ENCODE measurements at regions not wholly inside any gene's neighbourhood (a gene's known extent, or its start where the extent isn't known, plus 50 kb on each side); places are given as distances from the start of the nearest gene placed in this dataset.

DNA sequence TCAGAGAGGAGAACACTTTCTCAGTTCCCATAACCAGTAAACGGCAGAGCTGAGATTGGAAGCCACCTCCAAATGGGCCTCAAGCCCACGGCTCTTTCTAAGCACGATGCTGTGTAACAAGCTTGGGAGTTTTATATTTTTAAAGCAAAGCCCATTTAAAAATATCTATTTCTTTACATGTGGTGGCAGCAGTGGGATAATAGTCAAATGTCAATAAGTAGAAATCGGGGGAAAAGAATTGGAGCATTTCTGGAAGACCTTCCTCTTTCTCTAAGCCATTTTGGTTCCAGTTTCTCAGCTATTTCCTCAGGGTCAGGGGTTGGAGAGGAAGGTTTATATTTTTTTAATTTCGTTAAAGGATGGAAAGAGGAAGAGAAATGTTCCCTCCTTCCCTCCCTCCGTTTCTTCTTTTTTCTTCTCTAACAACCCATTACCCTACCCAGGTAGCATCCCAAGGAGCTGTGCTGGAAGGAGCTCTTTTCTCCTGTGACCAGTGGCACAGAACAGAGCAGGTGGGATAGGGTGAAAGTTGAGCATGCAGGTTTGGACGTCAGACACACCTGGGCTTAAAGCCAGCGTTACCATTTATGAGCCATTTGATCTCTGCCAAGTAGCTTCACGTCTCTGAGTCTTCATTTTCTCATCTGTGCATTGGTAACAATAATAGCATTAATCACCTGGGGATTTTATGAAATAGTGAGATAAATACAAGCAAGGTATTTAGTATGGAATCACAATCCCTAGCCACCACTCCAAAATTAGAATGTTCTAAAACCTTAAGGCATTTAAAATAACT is 515.7 kb downstream of the RPS24 start:
- Histone ChIP-seq H3K27me3 (ENCODE audit: low read depth, low read length) (no peaks in the 10 kb centered on the region), H3K9me3 (ENCODE audit: control insufficient read depth in 1 of 2, low read length in 2 of 2) (no peaks in the 10 kb centered on the region), H3K4me3 (ENCODE audit: low read depth in 1 of 2, low read length in 2 of 2) (no peak overlapping the region), H3K4me1 (ENCODE audit: control insufficient read depth in 1 of 2, insufficient read depth in 2 of 2, low read length in 2 of 2) (peaks cover 24 to 26% of the 10 kb centered on the region in 2 donors), H3K36me3 (ENCODE audit: control insufficient read depth in 1 of 2, insufficient read depth in 2 of 2, low read length in 2 of 2) (no peaks in the 10 kb centered on the region), H3K27ac (ENCODE audit: low read length) (no peak overlapping the region)

DNA sequence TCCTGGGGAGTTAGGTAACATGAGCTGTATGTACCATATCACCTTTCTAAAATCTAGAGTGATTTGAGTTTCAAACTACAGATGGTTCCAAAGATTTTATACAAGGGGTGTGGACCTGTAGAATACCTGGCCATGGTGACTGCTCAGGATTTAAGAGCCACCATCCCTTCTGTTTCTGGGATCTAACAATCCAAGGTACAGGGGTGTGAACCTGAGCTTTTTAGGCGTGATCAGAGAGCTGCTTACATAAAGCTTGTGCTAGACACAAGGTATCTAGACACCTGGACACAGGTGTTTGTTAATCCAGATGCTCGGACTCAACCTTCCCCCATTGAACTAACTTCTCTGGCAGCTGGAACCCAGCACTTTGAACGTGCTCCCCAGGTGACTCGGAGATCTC is 516.4 kb downstream of the RPS24 start:
- H3K9me3 ChIP-seq (ENCODE audit: control insufficient read depth in 1 of 2, low read length in 2 of 2) = no peaks in the 10 kb centered on the region
- H3K36me3 ChIP-seq (ENCODE audit: control insufficient read depth in 1 of 2, insufficient read depth in 2 of 2, low read length in 2 of 2) = no peaks in the 10 kb centered on the region
- peaks cover 20 to 26% of the 10 kb centered on the region in 2 donors for H3K4me1 ChIP-seq (ENCODE audit: control insufficient read depth in 1 of 2, insufficient read depth in 2 of 2, low read length in 2 of 2)
- no peak overlapping the region for H3K27ac ChIP-seq (ENCODE audit: low read length)
- H3K27me3 ChIP-seq (ENCODE audit: low read depth, low read length) = no peaks in the 10 kb centered on the region
- no peak overlapping the region for H3K4me3 ChIP-seq (ENCODE audit: low read depth in 1 of 2, low read length in 2 of 2)

DNA sequence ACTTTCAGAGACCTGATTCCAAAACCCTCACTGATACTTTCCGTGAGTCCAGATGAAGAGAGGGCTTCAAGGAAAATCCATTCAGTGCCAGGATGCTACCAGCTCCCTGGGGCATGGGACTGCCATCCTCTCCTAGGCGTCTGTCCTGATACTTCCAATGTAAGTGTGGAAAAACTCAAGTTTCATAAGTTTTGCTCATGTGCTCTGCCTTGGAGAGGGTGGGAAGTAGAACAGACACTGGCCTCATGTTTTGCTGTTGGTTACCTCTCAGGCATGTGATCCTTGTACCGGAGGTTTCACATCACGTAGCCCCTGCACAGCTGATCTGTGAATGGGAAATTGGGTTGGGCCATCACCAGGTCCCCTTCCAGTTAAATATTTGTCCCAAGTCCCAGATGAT is 517.1 kb downstream of the RPS24 start:
- Histone ChIP-seq H3K27ac (ENCODE audit: low read length) (no peak overlapping the region), H3K27me3 (ENCODE audit: low read depth, low read length) (no peaks in the 10 kb centered on the region), H3K36me3 (ENCODE audit: control insufficient read depth in 1 of 2, insufficient read depth in 2 of 2, low read length in 2 of 2) (no peaks in the 10 kb centered on the region), H3K4me1 (ENCODE audit: control insufficient read depth in 1 of 2, insufficient read depth in 2 of 2, low read length in 2 of 2) (peaks cover 20 to 26% of the 10 kb centered on the region in 2 donors), H3K9me3 (ENCODE audit: control insufficient read depth in 1 of 2, low read length in 2 of 2) (no peaks in the 10 kb centered on the region), H3K4me3 (ENCODE audit: low read depth in 1 of 2, low read length in 2 of 2) (no peak overlapping the region)

DNA sequence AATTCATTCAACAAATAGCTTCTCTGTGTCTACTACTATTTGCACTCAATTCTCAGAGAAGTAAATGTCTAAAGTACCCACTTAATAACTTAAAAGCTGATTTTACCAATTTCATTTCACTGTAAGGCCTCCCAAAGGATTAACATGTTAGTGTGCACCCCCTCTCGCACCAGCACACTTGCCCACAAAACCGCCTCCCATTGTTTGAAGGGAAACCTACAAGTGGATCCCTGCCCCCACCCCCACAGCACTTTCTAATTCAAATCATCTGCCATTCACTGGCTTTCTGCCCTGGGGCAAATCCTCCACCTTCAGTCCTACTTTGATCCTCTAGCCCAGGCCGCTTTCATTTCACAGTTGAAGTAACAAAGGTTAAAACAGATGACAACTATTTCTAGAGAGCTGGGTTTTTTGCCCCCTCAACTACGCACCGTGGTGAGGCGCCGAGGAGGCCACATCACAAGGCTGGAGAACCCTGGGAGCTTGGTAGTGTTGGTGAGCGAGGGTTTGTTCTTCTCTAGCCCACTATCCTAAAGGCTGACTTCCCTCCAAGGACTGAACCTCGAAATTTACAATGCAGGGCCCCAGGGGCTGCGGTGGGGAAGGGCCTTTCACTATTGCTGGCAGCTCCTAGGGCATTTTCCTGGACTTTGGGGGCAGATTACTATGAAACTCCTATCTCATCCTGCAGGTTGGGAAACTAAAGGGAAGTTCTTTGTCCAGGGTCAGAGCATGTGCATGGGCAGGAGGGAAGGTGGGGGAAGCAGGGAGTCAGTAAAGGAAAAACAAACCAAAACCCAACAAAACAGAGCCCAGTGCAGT is 517.4 kb upstream of the ZMIZ1 start:
- no peak overlapping the region for H3K4me3 ChIP-seq (ENCODE audit: low read depth in 1 of 2, low read length in 2 of 2)
- peaks cover 20 to 26% of the 10 kb centered on the region in 2 donors for H3K4me1 ChIP-seq (ENCODE audit: control insufficient read depth in 1 of 2, insufficient read depth in 2 of 2, low read length in 2 of 2)
- H3K27ac ChIP-seq (ENCODE audit: low read length) = no peak overlapping the region
- no peaks in the 10 kb centered on the region for H3K27me3 ChIP-seq (ENCODE audit: low read depth, low read length)
- H3K36me3 ChIP-seq (ENCODE audit: control insufficient read depth in 1 of 2, insufficient read depth in 2 of 2, low read length in 2 of 2) = no peaks in the 10 kb centered on the region
- H3K9me3 ChIP-seq (ENCODE audit: control insufficient read depth in 1 of 2, low read length in 2 of 2) = no peaks in the 10 kb centered on the region

DNA sequence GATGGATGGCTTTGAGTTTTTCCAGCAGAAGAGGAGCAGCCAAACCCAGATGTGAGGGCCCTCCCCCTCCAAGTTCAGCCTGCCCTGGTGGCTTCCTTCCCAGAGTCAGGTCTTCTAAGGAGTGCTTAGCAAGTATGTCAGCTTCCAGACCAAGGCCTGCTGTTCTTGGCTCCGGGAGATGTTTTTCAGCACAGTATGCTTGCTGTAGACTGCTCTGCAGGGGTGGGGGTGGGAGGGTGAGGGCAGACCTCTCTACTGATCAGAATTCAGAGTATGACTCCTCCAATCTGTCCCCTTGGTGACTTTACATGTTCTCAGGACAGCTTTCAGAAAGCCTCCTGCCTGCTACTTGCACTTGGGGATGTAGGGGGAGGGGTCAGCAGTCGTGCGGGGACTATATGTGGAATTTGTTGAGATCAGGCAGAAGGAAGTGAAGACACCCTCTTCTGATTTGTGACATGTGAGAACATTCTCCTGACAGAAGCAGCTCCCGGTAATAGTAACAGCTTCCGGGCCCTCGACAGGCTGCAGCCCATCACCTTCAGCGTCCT is 516.4 kb upstream of the ZMIZ1 start:
- Histone ChIP-seq H3K9me3 (ENCODE audit: control insufficient read depth in 1 of 2, low read length in 2 of 2) (no peaks in the 10 kb centered on the region), H3K27me3 (ENCODE audit: low read depth, low read length) (no peaks in the 10 kb centered on the region), H3K27ac (ENCODE audit: low read length) (no peak overlapping the region), H3K36me3 (ENCODE audit: control insufficient read depth in 1 of 2, insufficient read depth in 2 of 2, low read length in 2 of 2) (no peaks in the 10 kb centered on the region), H3K4me3 (ENCODE audit: low read depth in 1 of 2, low read length in 2 of 2) (no peak overlapping the region), H3K4me1 (ENCODE audit: control insufficient read depth in 1 of 2, insufficient read depth in 2 of 2, low read length in 2 of 2) (peaks cover 20 to 26% of the 10 kb centered on the region in 2 donors)

DNA sequence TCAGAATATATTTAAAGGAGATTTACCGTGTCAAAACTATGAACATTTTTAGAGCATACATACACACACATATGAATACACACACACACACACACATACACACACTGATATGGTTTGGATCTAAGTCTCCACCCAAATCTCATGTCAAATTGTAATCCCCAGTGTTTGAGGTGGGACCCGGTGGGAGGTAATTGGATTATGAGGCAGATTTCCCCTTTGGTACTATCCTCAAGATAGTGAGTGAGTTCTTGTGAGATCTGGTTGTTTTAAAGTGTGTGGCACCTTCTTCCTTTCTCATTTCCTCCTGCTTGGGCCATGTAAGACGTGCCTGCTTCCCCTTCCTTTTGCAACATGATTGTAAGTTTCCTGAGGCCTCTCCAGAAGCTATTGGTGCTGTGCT is 515.0 kb upstream of the ZMIZ1 start:
- Histone ChIP-seq H3K9me3 (ENCODE audit: control insufficient read depth in 1 of 2, low read length in 2 of 2) (no peaks in the 10 kb centered on the region), H3K36me3 (ENCODE audit: control insufficient read depth in 1 of 2, insufficient read depth in 2 of 2, low read length in 2 of 2) (no peaks in the 10 kb centered on the region), H3K27ac (ENCODE audit: low read length) (no peak overlapping the region), H3K27me3 (ENCODE audit: low read depth, low read length) (no peaks in the 10 kb centered on the region), H3K4me1 (ENCODE audit: control insufficient read depth in 1 of 2, insufficient read depth in 2 of 2, low read length in 2 of 2) (peaks cover 20 to 26% of the 10 kb centered on the region in 2 donors), H3K4me3 (ENCODE audit: low read depth in 1 of 2, low read length in 2 of 2) (no peak overlapping the region)

DNA sequence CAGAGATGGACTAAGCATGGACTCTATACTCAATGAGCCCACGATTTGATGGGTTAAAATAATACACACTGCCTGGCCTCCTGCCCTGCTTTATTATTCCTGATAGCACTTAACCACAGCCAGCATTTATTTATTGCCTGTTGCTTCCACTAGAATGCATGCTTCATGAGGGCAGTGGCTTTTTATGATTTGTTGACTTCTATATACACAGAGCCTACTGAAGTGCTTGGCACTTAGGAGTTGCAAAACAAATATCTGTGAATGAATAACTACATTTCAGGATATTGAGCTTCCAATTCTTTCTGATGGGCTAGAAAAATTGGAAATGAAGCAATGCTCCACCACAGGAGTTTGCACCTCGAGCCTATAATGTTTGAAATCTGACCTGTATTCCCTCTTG is 513.6 kb upstream of the ZMIZ1 start:
- Histone ChIP-seq H3K9me3 (ENCODE audit: control insufficient read depth in 1 of 2, low read length in 2 of 2) (no peaks in the 10 kb centered on the region), H3K27me3 (ENCODE audit: low read depth, low read length) (no peaks in the 10 kb centered on the region), H3K4me1 (ENCODE audit: control insufficient read depth in 1 of 2, insufficient read depth in 2 of 2, low read length in 2 of 2) (peaks cover 20 to 38% of the 10 kb centered on the region in 2 donors), H3K4me3 (ENCODE audit: low read depth in 1 of 2, low read length in 2 of 2) (no peak overlapping the region), H3K36me3 (ENCODE audit: control insufficient read depth in 1 of 2, insufficient read depth in 2 of 2, low read length in 2 of 2) (no peaks in the 10 kb centered on the region), H3K27ac (ENCODE audit: low read length) (no peak overlapping the region)

DNA sequence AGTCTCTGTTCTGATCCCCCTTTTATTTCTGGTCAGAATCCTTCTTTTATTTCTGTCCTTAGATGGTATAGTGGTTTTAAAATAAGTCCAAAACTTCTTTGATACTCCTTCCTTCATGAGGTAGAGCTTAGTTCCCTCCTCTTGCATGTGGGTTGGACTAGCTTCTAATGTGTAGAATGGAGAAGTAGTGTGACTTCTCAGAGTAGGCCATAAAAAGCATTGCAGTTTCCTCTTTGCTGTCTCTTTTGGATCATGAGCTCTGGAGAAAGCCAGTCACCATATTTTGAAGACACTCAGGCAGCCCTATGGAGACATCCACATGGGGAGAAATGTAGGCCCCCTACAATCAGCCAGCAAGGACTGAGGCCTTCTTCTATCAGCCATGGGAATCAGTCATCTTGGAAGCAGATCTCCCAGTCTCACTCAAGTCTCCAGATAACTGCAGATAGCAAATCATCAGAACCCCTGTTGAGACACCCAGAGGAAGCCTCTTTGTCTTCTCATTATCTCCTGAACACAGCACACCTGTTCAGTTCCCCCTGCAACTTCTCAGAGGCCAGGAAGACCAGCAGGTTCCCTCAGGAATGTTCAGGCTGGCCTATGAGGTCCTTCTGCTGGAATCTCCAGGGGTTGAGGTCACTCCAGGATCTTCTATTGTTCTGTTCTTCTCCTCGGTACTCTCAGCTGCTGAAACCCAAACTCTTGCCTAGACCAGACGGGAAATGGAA is 511.9 kb upstream of the ZMIZ1 start:
- Histone ChIP-seq H3K27me3 (ENCODE audit: low read depth, low read length) (no peaks in the 10 kb centered on the region), H3K27ac (ENCODE audit: low read length) (no peak overlapping the region), H3K4me1 (ENCODE audit: control insufficient read depth in 1 of 2, insufficient read depth in 2 of 2, low read length in 2 of 2) (peaks cover 11 to 37% of the 10 kb centered on the region in 2 donors), H3K9me3 (ENCODE audit: control insufficient read depth in 1 of 2, low read length in 2 of 2) (no peaks in the 10 kb centered on the region), H3K4me3 (ENCODE audit: low read depth in 1 of 2, low read length in 2 of 2) (no peak overlapping the region), H3K36me3 (ENCODE audit: control insufficient read depth in 1 of 2, insufficient read depth in 2 of 2, low read length in 2 of 2) (no peaks in the 10 kb centered on the region)

DNA sequence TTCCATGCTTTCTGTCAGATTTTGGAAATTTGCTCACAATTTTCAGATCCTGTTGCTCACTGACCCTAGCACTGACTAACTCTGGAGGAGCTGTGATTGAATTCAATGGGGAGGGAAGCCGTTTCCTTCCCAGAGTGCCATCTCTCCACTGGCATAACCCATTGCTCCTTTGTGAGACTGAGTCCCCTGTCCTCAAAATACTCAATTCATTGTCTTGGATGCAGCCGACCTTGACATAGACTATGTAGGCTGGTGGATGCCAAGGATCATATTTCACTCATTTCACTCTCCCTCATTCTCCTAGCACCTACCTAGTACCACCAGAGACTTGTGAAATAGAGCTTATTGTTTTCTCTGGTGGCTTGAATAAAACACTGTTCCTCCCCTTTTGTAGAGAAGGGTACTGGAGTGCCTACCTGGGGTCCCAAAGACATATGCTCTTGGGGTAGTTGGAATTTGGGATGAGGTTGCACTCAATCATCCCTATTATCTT is 511.3 kb upstream of the ZMIZ1 start:
- Histone ChIP-seq H3K27ac (ENCODE audit: low read length) (no peak overlapping the region), H3K27me3 (ENCODE audit: low read depth, low read length) (no peaks in the 10 kb centered on the region), H3K9me3 (ENCODE audit: control insufficient read depth in 1 of 2, low read length in 2 of 2) (no peaks in the 10 kb centered on the region), H3K36me3 (ENCODE audit: control insufficient read depth in 1 of 2, insufficient read depth in 2 of 2, low read length in 2 of 2) (no peaks in the 10 kb centered on the region), H3K4me1 (ENCODE audit: control insufficient read depth in 1 of 2, insufficient read depth in 2 of 2, low read length in 2 of 2) (peaks cover 4 to 31% of the 10 kb centered on the region in 2 donors), H3K4me3 (ENCODE audit: low read depth in 1 of 2, low read length in 2 of 2) (no peak overlapping the region)

DNA sequence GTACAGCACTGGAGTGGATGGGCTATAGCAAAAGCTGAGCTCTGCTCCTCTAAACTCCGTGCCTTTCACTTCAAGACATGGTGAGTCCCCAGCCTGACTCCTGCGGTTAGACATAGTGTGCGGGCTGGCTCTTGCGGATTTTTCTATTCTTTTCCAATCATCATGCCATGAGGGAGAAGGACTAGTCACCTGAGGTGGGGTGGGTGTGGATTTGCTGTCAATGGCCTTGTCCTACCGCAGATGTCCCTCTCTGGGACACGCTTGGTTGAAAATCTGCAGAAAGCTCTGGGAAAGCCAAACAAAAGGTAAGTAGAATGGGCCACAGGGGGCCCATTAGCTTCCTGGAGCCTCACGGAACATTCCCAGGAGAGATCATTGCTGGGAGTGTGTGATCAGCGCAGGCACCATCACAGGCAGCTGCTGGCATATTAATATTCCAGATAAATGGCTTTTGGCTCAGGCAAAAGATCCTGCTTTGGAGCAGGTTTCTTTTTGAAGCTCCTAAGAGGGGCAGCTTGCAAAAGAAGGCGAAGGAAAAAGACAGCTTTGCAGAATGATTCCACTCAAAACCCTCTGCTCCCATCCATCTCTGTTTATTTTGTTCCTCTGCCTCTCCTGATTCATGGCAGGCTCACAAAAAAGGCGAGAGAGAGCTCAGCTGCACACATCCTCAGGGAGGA is 509.0 kb upstream of the ZMIZ1 start:
- H3K36me3 ChIP-seq (ENCODE audit: control insufficient read depth in 1 of 2, insufficient read depth in 2 of 2, low read length in 2 of 2) = no peaks in the 10 kb centered on the region
- no peaks in the 10 kb centered on the region for H3K9me3 ChIP-seq (ENCODE audit: control insufficient read depth in 1 of 2, low read length in 2 of 2)
- H3K4me1 ChIP-seq (ENCODE audit: control insufficient read depth in 1 of 2, insufficient read depth in 2 of 2, low read length in 2 of 2) = peaks cover 0 to 37% of the 10 kb centered on the region in 2 donors
- H3K4me3 ChIP-seq (ENCODE audit: low read depth in 1 of 2, low read length in 2 of 2) = no peak overlapping the region
- H3K27ac ChIP-seq (ENCODE audit: low read length) = no peak overlapping the region
- no peaks in the 10 kb centered on the region for H3K27me3 ChIP-seq (ENCODE audit: low read depth, low read length)

Measured in muscle layer of duodenum (tissue), 2 donors.